ENCODE measurements at regions not wholly inside any gene's neighbourhood (a gene's known extent, or its start where the extent isn't known, plus 50 kb on each side); places are given as distances from the start of the nearest gene placed in this dataset.
"Not testable (repeated sequence)": the region's sequence is repeated elsewhere in the genome, so short reads cannot be mapped to it uniquely, and the experiment has no call there.

DNA sequence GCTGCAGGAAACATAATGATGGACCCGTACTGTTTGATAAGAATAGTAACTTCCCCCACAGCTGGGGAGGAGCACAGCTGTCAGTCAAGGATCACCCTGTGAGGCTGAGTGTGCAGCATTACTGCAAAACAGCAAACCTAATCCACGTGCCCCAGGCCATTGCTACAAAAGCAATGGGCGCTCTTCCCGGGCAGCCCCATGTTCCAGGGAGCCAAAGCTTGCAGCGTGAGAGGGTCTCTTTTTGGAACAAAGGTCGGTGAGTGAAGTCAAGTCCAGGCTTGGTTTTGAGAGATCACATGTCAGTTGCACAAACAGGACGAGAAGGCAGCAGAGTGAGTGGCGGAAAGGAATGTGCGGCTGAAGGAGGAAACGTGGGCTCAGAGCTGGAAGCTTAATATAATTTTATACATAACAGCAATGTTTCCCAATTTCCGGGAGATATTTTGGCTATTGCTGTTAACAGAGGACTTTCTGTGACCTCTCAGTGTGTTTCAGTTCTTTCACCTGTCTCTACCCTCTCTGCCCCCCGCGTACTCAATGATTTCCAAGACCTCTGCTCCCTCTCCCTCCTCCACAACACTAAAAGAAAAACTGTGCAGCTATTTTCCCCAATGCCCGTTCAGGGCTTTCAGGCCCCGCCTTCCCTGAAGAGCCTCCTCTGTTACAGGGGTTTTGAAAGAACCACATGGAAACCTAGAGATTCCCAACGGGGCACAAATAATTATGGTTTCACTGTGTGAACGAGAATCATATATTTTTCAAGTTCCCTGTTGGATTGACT is 128.9 kb downstream of the MTPAP start:
- Mint-ChIP-seq H3K4me1 (peaks cover 13 to 21% (median 20%) of the 10 kb centered on the region in 3 donors), H3K4me3 (peak overlapping the region in 7 of 8 donors; percentile 62 to 87 (median 79)), H3K27ac (peak overlapping the region in 1 of 6 donors; percentile 72), H3K27me3 (peaks cover 11 to 22% (median 13%) of the 10 kb centered on the region in 3 donors), H3K9me3 (peaks cover 0 to 4% (median 0%) of the 10 kb centered on the region in 7 donors), H3K36me3 (no peaks in the 10 kb centered on the region)
- ATAC-seq (ENCODE audit: low read depth in 2 of 2) (peak; percentile 45 to 64), DNase-seq (no peak)

GRCh38 chr10:30216821-30217220 is 132.3 kb downstream of the MTPAP start:
- Mint-ChIP-seq H3K36me3 (peaks cover 0 to 2% of the 10 kb centered on the region in 2 donors), H3K4me3 (peak overlapping the region in 1 of 8 donors; percentile 65), H3K27ac (peak overlapping the region in 1 of 6 donors; percentile 86), H3K27me3 (peaks cover 9 to 17% (median 12%) of the 10 kb centered on the region in 3 donors), H3K9me3 (peaks cover 0 to 3% (median 0%) of the 10 kb centered on the region in 7 donors), H3K4me1 (peaks cover 13 to 21% (median 20%) of the 10 kb centered on the region in 3 donors)
- ATAC-seq (ENCODE audit: low read depth in 2 of 2) = no peak
- no peak for DNase-seq

GRCh38 chr10:30215623-30216022 is 133.5 kb downstream of the MTPAP start:
- peaks cover 0 to 3% (median 0%) of the 10 kb centered on the region in 7 donors for H3K9me3 Mint-ChIP-seq

DNA sequence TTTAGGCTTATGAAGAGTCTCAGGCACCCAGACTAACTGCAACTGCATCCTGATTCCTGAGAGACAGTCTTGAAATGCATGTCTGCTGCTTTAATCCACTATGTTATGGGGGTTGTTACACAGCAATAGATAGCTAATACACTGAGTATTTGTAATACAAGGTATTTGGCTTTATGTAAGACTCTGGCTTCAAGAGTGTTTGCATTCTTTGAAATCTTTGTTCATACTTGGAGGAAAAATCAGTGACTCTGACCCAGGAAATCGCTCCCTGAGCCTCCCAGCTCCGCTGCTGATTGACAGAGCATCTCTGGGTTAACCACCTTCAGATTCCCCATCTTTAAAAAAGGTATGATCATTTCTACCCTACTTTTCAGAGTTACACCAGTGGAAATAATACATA is 133.9 kb downstream of the MTPAP start:
- no peak for ATAC-seq (ENCODE audit: low read depth in 2 of 2)
- H3K9me3 Mint-ChIP-seq = peaks cover 0 to 3% (median 0%) of the 10 kb centered on the region in 7 donors
- peaks cover 9 to 15% (median 11%) of the 10 kb centered on the region in 3 donors for H3K4me1 Mint-ChIP-seq
- peaks cover 0 to 4% of the 10 kb centered on the region in 2 donors for H3K36me3 Mint-ChIP-seq
- H3K27ac Mint-ChIP-seq = peak overlapping the region in 1 of 6 donors; percentile 47
- H3K27me3 Mint-ChIP-seq = peaks cover 6 to 8% (median 8%) of the 10 kb centered on the region in 3 donors
- no peak for DNase-seq
- no peak overlapping the region for H3K4me3 Mint-ChIP-seq

More at GRCh38 chr10:30215623-30216022, 133.5 kb downstream of the MTPAP start:
- DNase-seq = no peak
- Mint-ChIP-seq H3K4me3 (no peak overlapping the region), H3K27me3 (peaks cover 8 to 11% (median 8%) of the 10 kb centered on the region in 3 donors), H3K27ac (peak overlapping the region in 1 of 6 donors; percentile 47), H3K4me1 (peaks cover 13 to 20% (median 16%) of the 10 kb centered on the region in 3 donors), H3K36me3 (peaks cover 0 to 4% of the 10 kb centered on the region in 2 donors)
- no peak for ATAC-seq (ENCODE audit: low read depth in 2 of 2)

DNA sequence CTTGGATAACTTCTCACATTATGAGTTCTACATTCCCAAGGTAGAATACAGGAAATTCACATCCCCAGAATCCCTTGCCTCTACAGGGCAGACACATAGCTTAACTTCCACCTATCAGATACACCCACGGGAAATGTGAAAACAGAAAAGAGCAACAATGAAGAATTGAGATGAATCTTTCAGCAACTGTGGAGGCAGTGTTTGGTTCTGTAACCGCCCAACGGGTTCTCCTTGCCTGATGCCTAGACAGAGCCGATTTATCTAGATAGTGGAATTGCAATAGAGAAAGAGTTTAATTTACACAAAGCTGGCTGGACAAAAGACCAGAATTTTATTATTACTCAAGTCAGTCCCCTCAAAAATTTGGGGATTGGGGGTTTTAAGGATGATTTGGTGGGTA is 138.8 kb downstream of the MTPAP start:
- Mint-ChIP-seq H3K4me1 (peaks cover 0 to 1% (median 0%) of the 10 kb centered on the region in 3 donors), H3K36me3 (peaks cover 0 to 4% of the 10 kb centered on the region in 2 donors), H3K27ac (no peak overlapping the region), H3K9me3 (no peaks in the 10 kb centered on the region), H3K27me3 (no peaks in the 10 kb centered on the region), H3K4me3 (no peak overlapping the region)
- DNase-seq (no peak), ATAC-seq (ENCODE audit: low read depth in 2 of 2) (no peak)

GRCh38 chr10:30208330-30208729 is 140.7 kb downstream of the MTPAP start:
- H3K27me3 Mint-ChIP-seq = no peaks in the 10 kb centered on the region
- no peak for ATAC-seq (ENCODE audit: low read depth in 2 of 2)
- H3K36me3 Mint-ChIP-seq = peaks cover 0 to 4% of the 10 kb centered on the region in 2 donors
- no peaks in the 10 kb centered on the region for H3K4me1 Mint-ChIP-seq
- H3K4me3 Mint-ChIP-seq = no peak overlapping the region
- no peak for DNase-seq
- H3K9me3 Mint-ChIP-seq = peaks cover 0 to 11% (median 8%) of the 10 kb centered on the region in 7 donors
- no peak overlapping the region for H3K27ac Mint-ChIP-seq

GRCh38 chr10:30207485-30208052 is 141.5 kb downstream of the MTPAP start:
- no peak for DNase-seq
- no peak for ATAC-seq (ENCODE audit: low read depth in 2 of 2)
- no peak overlapping the region for H3K4me3 Mint-ChIP-seq
- peaks cover 0 to 4% of the 10 kb centered on the region in 2 donors for H3K36me3 Mint-ChIP-seq
- no peaks in the 10 kb centered on the region for H3K27me3 Mint-ChIP-seq
- no peaks in the 10 kb centered on the region for H3K4me1 Mint-ChIP-seq
- H3K9me3 Mint-ChIP-seq = peaks cover 0 to 11% (median 9%) of the 10 kb centered on the region in 7 donors
- H3K27ac Mint-ChIP-seq = peak overlapping the region in 1 of 6 donors; percentile 79

- no peaks in the 10 kb centered on the region for H3K36me3 Mint-ChIP-seq
- H3K27me3 Mint-ChIP-seq = peaks cover 0 to 13% (median 10%) of the 10 kb centered on the region in 3 donors
- DNase-seq (no peak), ATAC-seq (ENCODE audit: low read depth in 2 of 2) (no peak)
- no peaks in the 10 kb centered on the region for H3K4me1 Mint-ChIP-seq
- no peak overlapping the region for H3K27ac Mint-ChIP-seq
- no peak overlapping the region for H3K4me3 Mint-ChIP-seq
- H3K9me3 Mint-ChIP-seq = peaks cover 0 to 11% (median 9%) of the 10 kb centered on the region in 7 donors
Observed at GRCh38 chr10:30200017-30200415, 140.6 kb upstream of the JCAD start.

DNA sequence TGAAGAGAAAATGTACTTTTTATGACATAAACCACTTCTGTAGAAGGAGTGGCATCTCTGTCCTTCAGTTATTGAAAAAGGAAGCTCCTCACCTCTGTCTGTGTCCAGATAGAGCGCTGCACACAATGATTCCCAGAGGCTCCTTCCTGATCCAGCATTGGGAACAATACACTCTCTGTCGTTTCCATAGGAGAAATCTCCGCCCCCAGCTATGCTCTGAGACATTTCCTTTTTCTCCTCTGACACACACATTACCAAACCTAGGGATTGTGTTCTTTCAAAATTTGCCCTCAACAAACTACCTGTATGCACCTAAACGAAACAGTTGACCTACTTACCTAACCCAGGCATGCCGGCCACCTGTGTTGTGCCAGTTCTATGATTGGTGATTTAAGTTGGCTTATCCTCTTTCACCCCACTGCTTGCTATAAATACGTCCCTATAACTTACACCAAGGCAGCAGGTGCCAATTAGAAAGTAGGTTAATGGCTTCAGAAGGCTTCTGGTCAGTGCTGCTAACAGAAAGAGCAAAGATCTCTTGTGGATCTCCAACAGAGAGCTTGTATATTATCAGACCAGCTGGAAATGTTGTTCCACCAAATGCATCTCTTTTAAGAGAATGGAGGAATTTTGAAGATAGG is 140.1 kb upstream of the JCAD start:
- no peak for DNase-seq
- peaks cover 0 to 13% (median 8%) of the 10 kb centered on the region in 7 donors for H3K9me3 Mint-ChIP-seq
- ATAC-seq (ENCODE audit: low read depth in 2 of 2) = no peak

DNA sequence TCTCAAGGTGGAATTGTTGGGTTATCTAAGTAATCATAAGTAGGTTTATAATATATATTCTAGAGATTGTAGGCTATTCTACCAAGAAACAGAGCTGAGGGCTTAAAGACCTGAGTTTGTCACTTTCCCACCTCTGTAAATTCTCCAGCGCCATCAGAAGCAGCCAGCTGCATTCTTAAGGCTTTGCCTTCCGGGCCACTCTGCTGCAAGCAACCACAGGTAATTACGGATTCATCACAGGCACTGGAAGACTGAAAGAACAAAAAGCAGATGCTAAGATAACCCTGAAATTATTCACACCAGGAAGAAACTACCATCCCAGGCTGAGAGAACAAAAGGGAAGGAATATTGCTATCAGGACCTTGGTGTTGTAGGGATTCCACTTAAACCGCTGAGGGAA is 137.8 kb upstream of the JCAD start:
- DNase-seq (no peak), ATAC-seq (ENCODE audit: low read depth in 2 of 2) (no peak)
- no peak overlapping the region for H3K27ac Mint-ChIP-seq
- H3K36me3 Mint-ChIP-seq = no peaks in the 10 kb centered on the region
- no peaks in the 10 kb centered on the region for H3K4me1 Mint-ChIP-seq
- H3K27me3 Mint-ChIP-seq = peaks cover 0 to 13% (median 10%) of the 10 kb centered on the region in 3 donors
- peaks cover 0 to 8% (median 0%) of the 10 kb centered on the region in 7 donors for H3K9me3 Mint-ChIP-seq
- no peak overlapping the region for H3K4me3 Mint-ChIP-seq

More for the DNA sequence above, 140.1 kb upstream of the JCAD start:
- no peak overlapping the region for H3K27ac Mint-ChIP-seq
- peaks cover 0 to 13% (median 10%) of the 10 kb centered on the region in 3 donors for H3K27me3 Mint-ChIP-seq
- no peaks in the 10 kb centered on the region for H3K4me1 Mint-ChIP-seq
- H3K4me3 Mint-ChIP-seq = no peak overlapping the region
- H3K36me3 Mint-ChIP-seq = no peaks in the 10 kb centered on the region

DNA sequence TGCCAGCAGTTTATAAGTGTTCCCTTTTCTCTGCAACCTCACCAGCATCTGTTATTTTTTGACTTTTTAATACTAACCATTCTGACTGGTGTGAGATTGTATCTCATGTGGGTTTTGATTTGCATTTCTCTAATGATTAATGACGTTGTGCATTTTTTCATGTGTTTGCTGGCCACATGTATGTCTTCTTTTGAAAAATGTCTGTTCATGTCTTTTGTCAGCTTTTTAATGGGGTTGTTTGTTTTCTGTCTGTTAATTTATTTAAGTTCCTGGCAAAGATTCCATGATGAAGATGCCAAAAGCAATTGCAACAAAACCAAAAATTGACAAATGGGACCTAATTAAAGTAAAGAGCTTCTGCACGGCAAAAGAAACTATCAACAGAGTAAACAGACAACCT is 137.2 kb upstream of the JCAD start:
- ATAC-seq (ENCODE audit: low read depth in 2 of 2); H3K27ac Mint-ChIP-seq; H3K4me1 Mint-ChIP-seq; H3K9me3 Mint-ChIP-seq; DNase-seq; H3K36me3 Mint-ChIP-seq; H3K4me3 Mint-ChIP-seq: not testable (repeated sequence)
- H3K27me3 Mint-ChIP-seq = peaks cover 0 to 13% (median 10%) of the 10 kb centered on the region in 3 donors

DNA sequence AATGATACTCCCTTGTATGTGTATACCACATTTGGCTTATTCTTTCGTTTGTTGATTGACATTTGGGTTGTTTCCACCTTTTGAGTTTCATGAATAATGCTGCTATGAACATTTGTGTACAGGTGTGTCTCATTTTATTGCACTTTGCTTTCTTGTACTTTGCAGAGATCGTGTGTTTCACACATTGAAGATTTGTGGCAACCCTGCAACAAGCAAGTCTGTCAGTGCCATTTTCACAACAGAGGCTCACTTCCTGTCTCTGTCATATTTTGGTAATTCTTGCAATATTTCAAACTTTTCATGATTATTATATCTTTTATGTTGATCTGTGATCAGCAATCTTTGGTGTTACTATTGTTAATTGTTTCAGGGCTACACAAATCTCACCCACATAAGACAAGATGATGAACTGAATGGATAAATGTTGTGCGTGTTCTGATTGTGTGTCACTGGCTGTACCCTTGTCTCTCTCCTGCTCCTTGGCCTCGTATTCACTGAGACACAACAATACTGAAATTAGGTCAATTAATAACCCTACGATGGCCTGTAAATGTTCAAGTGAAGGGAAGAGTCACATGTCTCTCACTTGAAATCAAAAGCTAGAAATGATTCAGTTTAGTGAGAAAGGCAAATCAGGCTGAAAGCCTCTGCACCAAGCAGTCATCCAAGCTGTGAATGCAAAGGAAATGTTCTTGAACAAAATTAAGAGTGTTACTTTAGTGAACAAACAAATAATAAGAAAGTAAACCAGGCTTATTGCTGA is 133.6 kb upstream of the JCAD start:
- Mint-ChIP-seq H3K4me3 (no peak overlapping the region), H3K27me3 (peaks cover 0 to 6% (median 0%) of the 10 kb centered on the region in 3 donors), H3K9me3 (peaks cover 0 to 8% (median 0%) of the 10 kb centered on the region in 7 donors), H3K4me1 (no peaks in the 10 kb centered on the region), H3K27ac (no peak overlapping the region), H3K36me3 (no peaks in the 10 kb centered on the region)
- ATAC-seq (ENCODE audit: low read depth in 2 of 2) (no peak), DNase-seq (no peak)

All from naive B cell (primary cell).